Stimulated activated CD4-positive, alpha-beta T cell treated with anti-CD3 and anti-CD28 coated beads, TNF-alpha, amount 100 ng/mL, for 1 hour (primary cell): ENCODE measurements at regions not wholly inside any gene's neighbourhood (a gene's known extent, or its start where the extent isn't known, plus 50 kb on each side); places are given as distances from the start of the nearest gene placed in this dataset.
"Not testable (repeated sequence)": the region's sequence is repeated elsewhere in the genome, so short reads cannot be mapped to it uniquely, and the experiment has no call there.

Experiments used
- DNase-seq, 3 donors: peaks; one replicate each; pipeline ENCODE4 v3.0.0-alpha.2; 2020; ENCODE audit warnings: low read depth in 3 of 3, low spot score in 1 of 3

DNA sequence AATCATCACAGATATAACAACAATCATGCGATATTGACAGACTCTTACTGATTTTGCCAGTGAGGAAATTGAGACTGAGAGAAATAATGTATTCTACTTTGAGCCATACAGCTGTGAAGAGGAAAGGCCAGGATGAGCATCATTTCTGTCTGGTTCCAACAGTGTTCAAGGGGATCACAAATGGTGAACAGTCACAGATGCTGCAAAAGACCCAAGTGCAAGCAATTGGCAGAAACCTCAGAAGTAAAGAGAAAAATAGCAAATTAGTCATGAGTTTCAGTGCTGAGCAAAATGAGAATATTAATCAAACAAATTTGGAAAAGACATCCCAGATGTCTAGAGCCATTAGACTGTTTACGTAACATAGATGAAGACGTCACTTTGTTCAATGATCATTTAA lies 114.1 kb downstream of the RAB38 start:
- no peak for DNase-seq

DNA sequence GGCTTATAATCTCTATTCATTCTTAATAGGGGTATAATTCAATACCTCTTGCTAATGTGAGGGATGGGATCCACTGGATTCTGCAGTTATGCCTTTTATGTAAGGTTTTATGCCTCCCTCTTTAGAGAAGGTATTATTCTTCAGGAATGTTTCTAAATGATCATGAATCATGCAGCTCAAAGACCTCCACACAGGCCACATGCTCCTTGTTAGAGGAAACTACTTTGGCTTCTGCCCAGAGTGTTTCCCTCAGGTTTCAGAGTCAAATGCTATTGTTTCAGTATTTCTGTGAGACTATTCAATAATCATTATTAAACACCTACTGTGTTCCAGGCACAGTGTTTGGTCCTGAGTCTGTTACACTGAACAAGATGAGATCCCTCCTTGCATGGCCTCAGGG lies 115.9 kb downstream of the RAB38 start:
- no peak for DNase-seq

DNA sequence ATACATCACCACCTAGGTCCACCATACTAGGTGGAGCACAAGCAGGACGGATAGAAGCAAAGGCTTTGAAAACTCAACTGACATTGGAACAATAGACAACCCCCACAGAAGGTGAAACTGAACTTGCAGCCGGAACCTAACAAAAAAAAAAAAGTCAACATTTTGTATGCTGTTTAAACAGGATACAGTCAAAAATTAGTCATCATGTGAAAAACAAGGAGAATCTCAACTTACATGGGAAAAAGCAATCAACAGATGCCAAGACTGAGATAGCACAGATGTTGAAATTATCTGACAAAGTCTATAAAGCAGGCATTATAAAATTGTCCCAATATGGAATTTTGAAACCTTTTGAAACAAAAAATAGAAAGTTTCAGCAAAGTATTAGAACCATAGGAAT lies 123.8 kb downstream of the RAB38 start:
- no peak for DNase-seq

DNA sequence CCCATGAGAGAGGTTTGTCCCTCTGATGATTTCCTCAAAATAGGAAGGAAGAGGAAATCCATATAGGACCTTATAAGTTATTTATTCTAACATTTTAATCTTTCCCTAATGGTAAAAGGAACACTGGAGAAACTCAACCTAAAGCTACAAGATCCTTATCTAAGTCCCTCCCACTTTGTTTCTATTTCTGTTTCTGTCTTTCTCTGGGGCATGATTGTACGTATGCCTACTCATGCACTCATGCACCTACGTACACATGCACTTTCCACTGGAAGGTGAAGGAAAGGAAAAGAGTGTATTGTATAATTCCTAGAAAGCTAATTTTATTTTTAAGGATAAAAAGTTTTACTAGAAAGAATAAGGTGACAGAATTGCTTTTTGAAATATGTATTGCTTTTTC lies 125.0 kb downstream of the RAB38 start:
- DNase-seq: no peak

DNA sequence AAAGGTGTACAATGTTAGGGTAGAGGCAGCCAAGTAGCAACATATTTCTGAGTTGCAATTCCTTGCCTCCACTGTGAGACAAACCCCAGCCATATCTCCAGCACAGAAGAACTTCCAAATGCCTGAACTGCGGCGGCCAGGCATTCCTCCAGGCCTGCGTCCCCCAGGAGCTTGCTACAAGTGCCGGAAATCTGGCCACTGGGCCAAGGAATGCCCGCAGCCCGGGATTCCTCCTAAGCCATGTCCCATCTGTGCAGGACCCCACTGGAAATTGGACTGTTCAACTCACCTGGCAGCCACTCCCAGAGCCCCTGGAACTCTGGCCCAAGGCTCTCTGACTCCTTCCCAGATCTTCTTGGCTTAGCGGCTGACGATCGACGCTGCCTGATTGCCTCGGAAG lies 130.0 kb downstream of the RAB38 start:
- DNase-seq: not testable (repeated sequence)

DNA sequence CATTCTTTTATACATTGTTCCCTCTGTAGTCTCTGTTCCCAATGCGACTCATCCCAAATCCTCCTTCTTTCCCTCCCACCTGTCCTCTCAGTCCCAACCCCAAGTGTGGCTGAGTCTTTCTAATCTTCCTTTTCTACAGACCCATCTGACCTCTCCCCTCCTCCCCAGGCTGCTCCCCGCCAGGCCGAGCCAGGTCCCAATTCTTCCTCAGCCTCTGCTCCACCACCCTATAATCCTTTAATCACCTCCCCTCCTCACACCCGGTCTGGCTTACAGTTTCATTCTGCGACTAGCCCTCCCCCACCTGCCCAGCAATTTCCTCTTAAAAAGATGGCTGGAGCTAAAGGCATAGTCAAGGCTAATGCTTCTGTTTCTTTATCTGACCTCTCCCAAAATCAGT lies 130.6 kb downstream of the RAB38 start:
- DNase-seq: not testable (repeated sequence)

DNA sequence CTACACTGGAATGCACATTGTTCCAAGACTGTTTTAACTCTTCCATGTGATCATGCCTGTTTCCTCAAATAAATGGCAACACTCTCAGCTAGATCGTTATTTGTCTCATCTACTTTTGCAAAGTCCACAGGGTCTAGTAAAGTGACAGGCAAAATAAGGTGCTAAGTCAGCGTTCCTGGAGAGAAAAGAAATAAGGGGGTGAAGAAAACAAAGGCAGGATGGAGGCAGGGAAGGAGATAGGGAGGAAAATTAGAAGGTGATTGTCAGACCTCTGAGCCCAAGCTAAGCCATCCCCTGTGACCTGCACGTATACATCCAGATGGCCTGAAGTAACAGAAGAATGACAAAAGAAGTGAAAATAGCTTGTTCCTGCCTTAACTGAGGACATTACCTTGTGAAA lies 132.1 kb downstream of the RAB38 start:
- no peak for DNase-seq

DNA sequence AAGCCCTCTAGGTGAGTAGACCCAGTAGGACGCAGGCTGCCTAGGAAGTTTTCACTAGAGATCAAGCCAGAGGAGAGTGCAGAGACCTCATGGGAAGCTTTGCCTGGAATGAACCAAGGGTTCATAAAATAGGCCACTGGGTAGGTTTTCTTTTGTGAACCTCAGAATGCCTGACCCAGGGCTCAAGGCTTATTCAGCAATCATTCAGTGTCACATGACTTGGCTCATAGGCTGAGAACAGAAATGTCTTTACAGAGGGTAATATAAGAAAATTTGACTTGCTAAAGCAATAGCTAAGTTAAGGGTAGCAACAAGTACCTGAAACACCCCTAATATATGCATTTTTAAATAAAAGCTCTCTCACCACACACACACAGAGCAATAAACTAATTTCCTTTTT lies 132.6 kb downstream of the RAB38 start:
- no peak for DNase-seq

DNA sequence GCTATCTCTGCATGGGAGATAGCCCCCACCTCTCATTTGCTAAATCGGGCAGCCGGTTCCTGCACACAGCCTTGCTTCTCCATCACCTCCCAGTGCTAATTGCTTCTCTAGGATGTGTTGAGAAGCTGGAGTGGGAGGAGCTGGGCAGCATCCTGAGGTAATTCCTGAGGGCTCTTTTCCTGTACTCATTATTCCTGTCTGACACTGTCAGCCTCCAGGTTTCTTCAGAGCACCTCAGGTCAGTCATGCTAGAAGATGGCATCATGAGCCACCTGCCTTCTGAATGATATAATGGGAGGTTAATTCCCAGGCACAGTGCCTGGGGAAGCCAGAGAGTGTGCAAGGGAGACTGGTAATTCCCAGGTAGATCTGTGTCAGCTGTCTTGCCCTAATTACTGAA lies 133.0 kb downstream of the RAB38 start:
- no peak for DNase-seq

DNA sequence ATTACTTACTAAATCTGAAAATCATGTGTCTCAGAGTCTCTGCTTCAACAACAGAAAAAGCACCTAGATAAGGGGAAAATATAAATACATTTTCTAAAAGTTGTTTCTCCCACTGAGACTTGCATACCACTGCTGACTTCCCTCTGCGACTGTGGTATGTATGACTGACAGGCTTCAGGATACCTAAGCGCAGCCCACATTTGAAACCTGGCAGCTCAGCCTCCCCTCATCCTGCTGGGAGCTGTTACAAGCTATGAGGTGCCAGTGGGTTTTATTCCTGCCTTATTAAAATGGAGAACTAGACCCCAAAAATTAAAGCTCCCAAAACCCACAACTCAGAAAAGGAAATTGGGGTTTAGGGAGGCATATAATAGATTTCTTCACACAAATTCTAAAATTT lies 133.6 kb downstream of the RAB38 start:
- DNase-seq: no peak

DNA sequence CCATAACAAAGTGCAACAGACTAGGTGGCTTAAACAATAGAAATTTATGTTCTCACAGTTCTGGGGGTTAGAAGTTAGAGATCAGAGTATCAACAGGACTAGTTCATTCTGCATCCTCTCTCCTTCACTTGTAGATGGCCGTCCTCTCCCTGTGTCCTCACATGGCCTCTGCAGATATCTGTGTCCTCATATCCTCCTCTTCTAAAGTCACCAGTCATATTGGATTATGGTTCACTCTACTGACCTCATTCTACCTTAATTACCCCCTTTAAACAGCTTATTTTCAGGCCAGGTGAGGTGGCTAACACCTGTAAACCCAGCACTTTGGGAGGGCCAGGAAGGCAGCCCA lies 135.1 kb downstream of the RAB38 start:
- no peak for DNase-seq

DNA sequence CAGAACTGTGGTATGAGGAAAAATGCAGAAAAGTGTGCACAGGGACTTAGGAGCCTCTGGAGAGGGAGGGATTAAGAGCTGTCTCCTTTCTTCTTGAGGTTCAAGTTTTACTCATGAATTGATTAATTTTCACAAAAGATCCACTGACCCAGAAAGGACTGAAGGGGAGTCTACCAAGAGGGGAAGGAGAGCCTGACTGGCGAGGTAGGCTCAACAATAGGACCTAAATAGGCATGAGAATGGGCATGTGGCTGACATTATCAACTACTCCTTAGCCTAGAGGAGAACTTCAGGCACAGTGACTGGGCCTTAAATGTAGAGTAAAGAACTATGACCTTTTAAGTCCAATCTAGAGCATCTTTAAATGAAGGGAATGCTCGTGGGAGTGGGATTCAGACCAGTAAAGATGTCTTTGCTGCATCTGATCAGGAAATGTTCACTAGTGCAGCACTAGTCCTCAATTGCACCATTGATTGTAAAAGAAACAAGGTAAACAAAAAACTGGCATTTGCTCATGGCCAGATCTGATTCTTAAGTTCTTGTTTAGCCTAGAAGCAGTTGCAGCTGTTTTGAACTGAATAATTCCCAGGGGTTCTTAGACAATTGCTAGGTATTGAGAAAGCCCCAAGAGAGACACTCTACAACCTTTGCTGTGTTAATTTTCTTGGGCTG lies 135.6 kb downstream of the RAB38 start:
- DNase-seq: no peak

DNA sequence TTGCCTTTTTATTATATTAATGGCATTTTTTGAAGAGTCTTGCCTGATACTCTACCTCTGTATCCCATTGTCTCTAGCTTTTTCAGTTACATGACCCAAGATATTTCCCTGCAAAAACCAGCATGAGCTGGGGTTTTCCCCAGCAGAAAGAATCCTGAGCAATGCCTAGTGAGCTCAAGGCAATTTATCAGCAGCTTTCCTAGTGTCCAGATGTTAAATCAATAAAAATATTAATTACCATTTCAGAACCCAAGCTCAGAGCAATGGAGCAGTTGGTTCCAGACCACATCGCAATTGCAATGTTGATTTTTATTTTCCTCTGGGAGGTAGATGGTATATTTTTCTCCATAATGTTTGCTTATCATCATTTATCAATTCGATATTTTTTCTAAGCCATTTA lies 137.2 kb downstream of the RAB38 start:
- DNase-seq: no peak

DNA sequence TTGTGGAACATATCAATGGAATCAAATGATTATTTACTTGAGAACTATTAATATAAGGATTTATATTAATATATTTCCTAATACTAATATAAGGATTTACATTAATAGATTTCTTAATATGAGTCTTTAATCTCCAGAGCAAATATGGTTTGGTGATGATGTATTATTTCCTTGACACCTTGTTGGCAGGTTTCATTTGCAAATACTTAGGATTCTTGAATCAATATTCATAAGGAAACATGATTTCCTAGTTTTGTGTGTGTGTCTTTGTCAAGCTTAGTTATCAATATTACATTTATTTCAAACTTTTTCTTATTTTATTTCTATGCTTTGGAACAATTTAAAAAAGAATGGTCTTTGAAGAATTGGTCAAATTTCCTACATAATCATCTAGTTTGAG lies 138.5 kb downstream of the RAB38 start:
- no peak for DNase-seq

DNA sequence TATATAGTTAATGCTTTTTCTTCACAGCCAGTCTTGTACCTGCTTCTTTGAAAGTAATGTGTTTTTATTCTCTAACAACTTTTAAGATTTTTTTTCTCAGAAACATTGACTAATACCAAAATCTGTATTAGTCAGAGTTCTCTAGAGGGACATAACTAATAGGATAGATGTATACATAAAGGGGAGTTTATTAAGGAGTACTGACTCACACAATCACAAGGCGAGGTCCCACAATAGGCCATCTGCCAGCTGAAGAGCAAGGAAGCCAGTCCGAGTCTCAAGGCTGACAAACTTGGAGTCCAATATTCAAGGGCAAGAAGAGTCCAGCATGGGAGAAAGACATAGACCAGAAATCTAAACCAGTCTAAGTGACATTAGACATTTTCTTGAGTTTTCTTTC lies 140.0 kb downstream of the RAB38 start:
- DNase-seq: no peak

DNA sequence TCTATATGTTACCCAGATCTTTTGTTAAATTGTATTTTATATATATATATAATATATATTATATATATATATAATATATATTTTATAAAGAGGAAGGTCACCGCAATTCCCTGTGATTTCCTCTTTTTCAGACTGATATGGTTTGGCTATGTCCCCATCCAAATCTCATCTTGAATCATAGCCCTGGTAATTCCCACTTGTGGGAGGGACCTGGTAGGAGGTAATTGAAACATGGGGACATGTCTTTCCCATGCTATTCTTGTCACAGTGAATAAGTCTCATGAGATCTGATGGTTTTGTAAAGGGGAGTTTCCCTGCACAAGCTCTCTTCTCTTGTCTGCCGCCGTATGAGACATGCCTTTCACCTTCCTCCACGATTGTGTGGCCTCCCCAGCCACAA lies 157.6 kb downstream of the RAB38 start:
- DNase-seq: no peak

DNA sequence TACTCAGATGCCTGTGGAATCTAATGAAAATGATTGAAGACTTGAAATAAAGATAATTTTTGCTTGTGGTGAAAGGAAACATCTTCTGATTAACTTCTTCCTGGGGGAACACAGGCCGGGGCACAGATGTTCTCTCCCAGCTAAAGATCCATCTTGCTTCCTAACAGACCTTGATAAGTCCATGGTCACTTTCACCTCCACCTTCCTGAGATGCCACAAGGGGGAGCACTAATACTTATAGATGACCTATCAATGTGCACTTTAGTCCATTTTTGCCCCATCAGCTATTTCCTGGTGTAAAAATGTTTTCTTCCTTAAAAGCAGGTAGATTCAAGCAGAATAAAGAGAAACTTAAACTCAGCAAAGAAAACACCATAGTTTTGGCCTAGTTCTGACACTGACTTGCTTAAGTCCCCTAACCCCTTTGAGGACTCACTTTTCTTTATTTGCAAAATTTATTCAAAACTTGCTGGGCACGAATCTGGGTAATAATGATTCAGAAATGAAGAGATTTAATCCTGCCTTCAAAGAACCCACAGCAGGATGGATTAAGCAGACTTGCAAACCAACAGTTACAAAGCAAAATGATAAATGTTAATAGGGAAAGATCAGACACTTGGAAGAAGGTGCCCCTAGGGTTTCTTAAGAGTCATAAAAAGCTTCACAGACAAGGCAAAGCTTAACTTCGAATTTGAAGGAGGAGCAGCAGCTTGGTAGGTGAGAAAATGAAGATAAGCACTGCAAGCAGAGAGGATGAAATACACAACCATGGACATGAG lies 158.7 kb downstream of the RAB38 start:
- DNase-seq: peak in 2 of 3 donors; percentile 2 to 8

DNA sequence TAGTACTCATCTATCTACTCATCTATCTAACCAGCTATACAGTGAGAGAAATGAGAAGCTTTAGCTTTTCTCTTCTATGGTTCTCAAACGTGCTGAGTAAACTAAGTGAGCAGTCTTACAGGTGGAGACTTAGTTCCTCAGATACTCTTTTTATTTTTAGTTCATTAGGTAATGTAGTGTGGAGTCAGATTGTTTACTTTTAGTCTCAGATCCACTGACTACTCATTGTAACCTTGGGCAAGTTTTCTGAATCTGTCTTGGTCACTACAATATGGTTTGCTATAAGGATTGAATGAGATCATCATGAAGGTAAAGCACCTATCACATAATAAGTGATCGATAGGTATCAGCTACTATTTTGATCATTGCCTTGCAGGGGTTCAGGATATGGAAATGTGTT lies 160.1 kb downstream of the RAB38 start:
- no peak for DNase-seq

DNA sequence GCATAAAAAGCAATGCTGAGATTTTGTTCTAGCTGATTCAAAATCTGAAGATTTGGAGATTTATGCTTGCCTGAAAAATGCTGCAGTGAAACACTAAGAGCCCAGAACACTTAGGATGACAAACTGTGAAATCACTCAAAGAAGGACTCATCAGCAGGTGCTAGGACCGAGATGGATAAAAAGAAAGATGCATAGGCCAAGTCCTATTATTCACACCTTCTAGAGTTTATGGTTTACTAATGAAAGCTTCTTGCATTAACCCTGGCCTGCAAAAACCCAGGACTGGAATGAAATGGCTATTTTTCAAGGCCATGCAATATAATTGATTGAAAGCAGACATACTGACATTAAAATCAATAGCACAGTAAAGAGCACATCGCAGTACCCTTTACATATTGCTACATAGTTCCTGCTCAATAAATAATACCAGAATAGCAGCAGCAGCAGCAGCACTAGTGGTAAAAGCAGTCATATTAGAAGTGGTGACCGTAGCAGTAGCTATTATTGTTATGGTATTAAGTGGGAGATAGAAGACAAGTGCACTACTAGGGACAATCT lies 161.7 kb downstream of the RAB38 start:
- no peak for DNase-seq

DNA sequence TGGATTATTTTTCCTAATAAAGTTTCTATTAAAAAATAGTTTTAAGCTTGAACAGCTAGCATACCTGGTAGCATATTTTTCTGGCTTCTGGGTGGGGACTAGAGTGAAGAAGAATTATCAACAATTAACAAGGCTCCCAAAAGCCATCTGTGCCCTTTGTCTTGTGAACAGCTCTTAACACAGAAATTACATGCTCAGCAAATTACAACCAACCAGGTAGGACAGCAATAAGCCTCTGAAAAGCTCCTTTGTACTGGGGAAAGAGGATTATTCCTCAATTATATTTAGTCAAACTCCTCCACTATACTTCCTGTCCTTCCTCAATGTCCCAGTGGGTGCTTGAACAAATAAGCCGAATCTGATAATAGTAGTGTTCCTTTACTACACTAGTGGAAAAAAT lies 162.8 kb downstream of the RAB38 start:
- DNase-seq: no peak

DNA sequence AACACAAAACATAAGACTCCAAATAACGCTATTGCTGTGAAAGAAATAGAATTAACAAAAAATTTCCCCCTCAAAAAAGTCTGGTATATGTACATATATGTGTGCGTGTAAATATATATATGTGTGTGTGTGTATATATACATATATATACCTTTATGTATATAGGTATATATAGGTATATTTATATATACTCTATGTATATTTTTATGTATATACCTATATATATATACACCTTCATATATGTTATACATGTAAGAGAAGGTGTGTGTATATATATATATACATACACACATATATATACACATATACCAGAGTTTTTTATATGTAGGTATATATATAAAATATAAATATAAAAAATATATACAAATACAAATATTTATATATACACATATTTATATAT lies 199.2 kb downstream of the RAB38 start:
- no peak for DNase-seq

DNA sequence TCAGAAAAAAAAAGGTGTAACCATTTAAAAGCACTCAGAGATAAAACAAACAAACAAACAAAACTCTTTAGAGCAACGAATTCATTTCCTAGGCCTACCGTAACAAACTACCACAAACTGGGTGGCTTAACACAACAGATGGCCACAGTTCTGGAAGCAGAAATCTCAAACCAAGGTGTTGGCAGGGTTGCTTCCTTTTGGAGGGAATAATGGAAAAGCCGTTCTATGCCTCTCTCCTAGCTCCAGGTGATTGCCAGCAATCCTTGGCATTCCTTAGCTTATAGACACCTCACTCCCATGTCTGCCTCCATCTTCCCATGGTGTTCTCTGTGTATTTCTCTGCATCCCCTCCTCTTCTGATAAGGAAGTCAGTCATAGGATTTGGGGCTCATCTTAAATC lies 200.4 kb downstream of the RAB38 start:
- DNase-seq: no peak

DNA sequence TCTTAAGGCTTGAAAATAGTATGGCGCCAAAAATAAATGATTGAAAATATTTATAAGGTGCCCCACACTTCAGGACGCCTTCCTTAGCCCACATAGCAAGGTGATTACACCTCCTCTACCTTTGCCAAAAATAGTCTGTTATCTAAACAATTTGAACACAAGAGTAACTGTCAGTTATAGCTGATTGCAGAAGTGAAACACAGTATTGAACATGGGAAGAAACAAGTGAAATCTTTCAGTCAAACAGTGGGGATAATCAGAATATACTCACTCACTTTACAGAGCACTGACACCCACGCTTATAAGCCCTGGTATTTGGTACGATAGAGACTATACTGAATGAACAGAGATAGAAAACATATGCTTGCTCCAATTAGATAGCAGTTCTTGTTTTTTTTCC lies 203.1 kb downstream of the RAB38 start:
- DNase-seq: no peak
